Motor neuron (in vitro differentiated cells): ENCODE measurements at regions not wholly inside any gene's neighbourhood (a gene's known extent, or its start where the extent isn't known, plus 50 kb on each side); places are given as distances from the start of the nearest gene placed in this dataset.
A peak's percentile ranks its signal among the peaks of the same experiment; 100 is the strongest.

Source experiments
- ATAC-seq, 8 experiments: fragments of 200-7000 bp; cut with Tn5 transposase; replicated peaks in 6 of 8; 2 replicates each; pipeline ENCODE4 v1.8.0; 2021; ENCODE audit warnings: mild to moderate bottlenecking in 8 of 8, moderate library complexity in 8 of 8
- H3K27ac ChIP-seq, 2 donors: fragments of 250-450 bp; sonication (Bioruptor Pico); 2 replicates each; pipeline ENCODE4 v1.9.0; 2021; ENCODE audit warnings: antibody characterized with exemption in 2 of 2, mild to moderate bottlenecking in 2 of 2, moderate library complexity in 1 of 2
- H3K4me1 ChIP-seq, 2 donors: fragments of 250-450 bp; sonication (Bioruptor Pico); replicated peaks in 1 of 2; 2 replicates each; pipeline ENCODE4 v1.6.1; 2021; ENCODE audit warnings: antibody characterized with exemption in 2 of 2, mild to moderate bottlenecking in 2 of 2, moderate library complexity in 1 of 2
- H3K4me3 ChIP-seq, 5 donors: fragments of 250-450 bp; sonication (Bioruptor Pico); 2 replicates each; pipeline ENCODE4 v1.9.0; 2021; ENCODE audit warnings: antibody characterized with exemption in 5 of 5, mild to moderate bottlenecking in 5 of 5, moderate library complexity in 4 of 5
- WGBS, 10 experiments: fragments of 450-650 bp; shearing (Covaris generic); methylation state at CpG; one replicate each; pipeline ENCODE4 v1.0.0; 2022; 5-methylcytosine and 5-hydroxymethylcytosine counted together
- in situ Hi-C, 9 experiments: fragments of 400-800 bp; cut with MboI; loops; one replicate each; pipeline ENCODE4 v1.15.0; 2021; ENCODE audit warnings: low sequenced_read_pairs in 9 of 9, low pct_unique_long_range_greater_than_20kb in 2 of 9; ENCODE audit not compliant: unreplicated experiment in 9 of 9

- 0 to 100% (median 78%) methylated on average over 1 to 2 of the region's 2 CpGs for WGBS, 10 experiments
- Histone ChIP-seq H3K4me1 (no peaks in the 10 kb centered on the region), H3K4me3 (no peak overlapping the region), H3K27ac (no peak overlapping the region)
- in situ Hi-C loops = no loop called here
- no peak for ATAC-seq
Measured at GRCh38 chr4:116734178-116734577, 351.2 kb downstream of the TRAM1L1 start.

GRCh38 chr4:116733370-116733769, 352.0 kb downstream of the TRAM1L1 start:
- ATAC-seq = no peak
- Histone ChIP-seq H3K4me1 (no peaks in the 10 kb centered on the region), H3K27ac (no peak overlapping the region), H3K4me3 (no peak overlapping the region)
- in situ Hi-C loops = no loop called here
- WGBS, 10 experiments = 0 to 100% (median 80%) methylated on average over 1 to 4 of the region's 4 CpGs

- ATAC-seq = peak in 1 of 8 experiments; percentile 17
- in situ Hi-C loops = no loop called here
Measured at GRCh38 chr4:116726523-116726922, 358.9 kb downstream of the TRAM1L1 start.

GRCh38 chr4:116724249-116724648, 361.1 kb downstream of the TRAM1L1 start:
- in situ Hi-C loops = no loop called here
- Histone ChIP-seq H3K27ac (no peak overlapping the region), H3K4me1 (no peaks in the 10 kb centered on the region), H3K4me3 (no peak overlapping the region)
- WGBS, 10 experiments = 0 to 100% (median 88%) methylated on average over 1 to 3 of the region's 3 CpGs
- no peak for ATAC-seq

More at GRCh38 chr4:116726523-116726922, 358.9 kb downstream of the TRAM1L1 start:
- H3K4me3 ChIP-seq = no peak overlapping the region
- H3K4me1 ChIP-seq = no peaks in the 10 kb centered on the region
- no peak overlapping the region for H3K27ac ChIP-seq

GRCh38 chr4:116705466-116705865, 379.9 kb downstream of the TRAM1L1 start:
- 67 to 100% (median 86%) methylated on average over 3 to 10 of the region's 32 CpGs; no CpG with 5 or more reads in 6 of the 10 experiments for WGBS, 10 experiments
- Histone ChIP-seq H3K4me1 (no peaks in the 10 kb centered on the region), H3K27ac (no peak overlapping the region), H3K4me3 (no peak overlapping the region)
- ATAC-seq = no peak
- in situ Hi-C loops = no loop called here

GRCh38 chr4:116702949-116703348, 382.4 kb downstream of the TRAM1L1 start:
- 0 to 100% (median 57%) methylated on average over 1 to 4 of the region's 4 CpGs for WGBS, 10 experiments
- H3K4me1 ChIP-seq = no peaks in the 10 kb centered on the region
- no peak overlapping the region for H3K27ac ChIP-seq
- peak in 1 of 8 experiments; percentile 77 for ATAC-seq
- in situ Hi-C loops = no loop called here
- no peak overlapping the region for H3K4me3 ChIP-seq

- 9 to 100% (median 77%) methylated on average over 1 of the region's 1 CpG; no CpG with 5 or more reads in 2 of the 10 experiments for WGBS, 10 experiments
- no peak overlapping the region for H3K4me3 ChIP-seq
- H3K27ac ChIP-seq = no peak overlapping the region
- H3K4me1 ChIP-seq = no peaks in the 10 kb centered on the region
- ATAC-seq = no peak
- in situ Hi-C loops = no loop called here
Measured at GRCh38 chr4:116688536-116688935, 396.8 kb downstream of the TRAM1L1 start.

- WGBS, 10 experiments = 0 to 51% (median 7%) methylated on average over 1 to 2 of the region's 2 CpGs; no CpG with 5 or more reads in 4 of the 10 experiments
- in situ Hi-C loops = no loop called here
- no peak for ATAC-seq
- Histone ChIP-seq H3K4me3 (no peak overlapping the region), H3K4me1 (peaks cover 0 to 6% of the 10 kb centered on the region in 2 donors), H3K27ac (no peak overlapping the region)
Measured at GRCh38 chr4:116668190-116668589, 417.2 kb downstream of the TRAM1L1 start.

- in situ Hi-C loops = no loop called here
- Histone ChIP-seq H3K4me3 (no peak overlapping the region), H3K4me1 (no peaks in the 10 kb centered on the region), H3K27ac (no peak overlapping the region)
- whole genome bisulfite sequencing, 10 experiments = 0 to 100% (median 61%) methylated on average over 1 of the region's 1 CpG
- ATAC-seq = no peak
Measured at GRCh38 chr4:116665716-116666115, 419.7 kb downstream of the TRAM1L1 start.

- in situ Hi-C loops = no loop called here
- WGBS, 10 experiments = 90 to 100% (median 100%) methylated on average over 1 to 2 of the region's 2 CpGs; no CpG with 5 or more reads in 7 of the 10 experiments
- Histone ChIP-seq H3K4me3 (no peak overlapping the region), H3K27ac (no peak overlapping the region), H3K4me1 (no peaks in the 10 kb centered on the region)
- no peak for ATAC-seq
Measured at GRCh38 chr4:116664198-116664597, 421.2 kb downstream of the TRAM1L1 start.

GRCh38 chr4:116639070-116639577, 446.3 kb downstream of the TRAM1L1 start:
- 7 to 87% (median 78%) methylated on average over 1 to 3 of the region's 3 CpGs; no CpG with 5 or more reads in 2 of the 10 experiments for WGBS, 10 experiments
- no peak overlapping the region for H3K4me3 ChIP-seq
- ATAC-seq = no peak
- no peak overlapping the region for H3K27ac ChIP-seq
- no peaks in the 10 kb centered on the region for H3K4me1 ChIP-seq
- in situ Hi-C loops = no loop called here

- Histone ChIP-seq H3K27ac (no peak overlapping the region), H3K4me3 (no peak overlapping the region), H3K4me1 (no peaks in the 10 kb centered on the region)
- in situ Hi-C loops = no loop called here
- no peak for ATAC-seq
Measured at GRCh38 chr4:116638592-116638991, 446.8 kb downstream of the TRAM1L1 start.

GRCh38 chr4:116636917-116637316, 448.5 kb downstream of the TRAM1L1 start:
- no peaks in the 10 kb centered on the region for H3K4me1 ChIP-seq
- WGBS, 10 experiments = 0 to 31% (median 8%) methylated on average over 1 of the region's 1 CpG; no CpG with 5 or more reads in 3 of the 10 experiments
- no peak overlapping the region for H3K4me3 ChIP-seq
- ATAC-seq = no peak
- in situ Hi-C loops = no loop called here
- H3K27ac ChIP-seq = no peak overlapping the region

GRCh38 chr4:116632269-116632668, 453.1 kb downstream of the TRAM1L1 start:
- no peak overlapping the region for H3K27ac ChIP-seq
- ATAC-seq = no peak
- in situ Hi-C loops = no loop called here
- H3K4me1 ChIP-seq = no peaks in the 10 kb centered on the region
- no peak overlapping the region for H3K4me3 ChIP-seq
